ENCODE measurements at regions not wholly inside any gene's neighbourhood (a gene's known extent, or its start where the extent isn't known, plus 50 kb on each side); places are given as distances from the start of the nearest gene placed in this dataset.

GRCh38 chr3:181383201-181383600 is 328.5 kb upstream of the SOX2 start:
- TF ChIP-seq CTCF (IDR thresholded peaks at IDR 0.05) (no peak), POLR2A (IDR thresholded peaks at IDR 0.05) (no peak)

All from body of pancreas (tissue), 4 donors.